Endothelial cell of umbilical vein (primary cell): ENCODE measurements at regions not wholly inside any gene's neighbourhood (a gene's known extent, or its start where the extent isn't known, plus 50 kb on each side); places are given as distances from the start of the nearest gene placed in this dataset.

Experiments used
- BruUV-seq: library from RNA; stranded (reverse); fragments of 400-500 nt; replicated peaks from 2 replicates; lab custom pipeline; 2021; lab: Mats Ljungman, UMichigan
- CTCF ChIA-PET: fragments of 300-600, 350-600 bp; sonication (Branson Sonifier 250); formaldehyde crosslinking; loops from one replicate; lab custom pipeline; 2021; ENCODE audit warnings: antibody characterized with exemption, inconsistent platforms; lab: Charles Lee
- POLR2A ChIA-PET: fragments of 300-600, 350-600 bp; sonication (Branson Sonifier 250); formaldehyde crosslinking; loops from one replicate; lab custom pipeline; 2021; ENCODE audit warnings: antibody characterized with exemption, inconsistent platforms; lab: Charles Lee
- DNase-seq: peaks from one replicate; pipeline ENCODE4 v3.0.0-alpha.2; 2011; ENCODE audit warnings: low read depth, low spot score
- FAIRE-seq: peaks from 2 replicates; lab custom pipeline; 2011; peaks lifted over from hg19 to GRCh38; lab: Jason Lieb, UNC
- H2AFZ ChIP-seq: 2 replicates; pipeline ENCODE4 v1.6.0; 2012; ENCODE audit warnings: low read depth, low read length, control low read depth, inconsistent platforms
- H3K27ac ChIP-seq: 2 replicates; pipeline ENCODE4 v1.5.1; 2011; ENCODE audit warnings: low read depth, mild to moderate bottlenecking, control low read depth, low read length, moderate library complexity; ENCODE audit not compliant: insufficient read depth
- H3K27me3 ChIP-seq, 2 experiments: 2 replicates each; pipeline versions ENCODE4 v1.6.0 to v1.6.1; 2011; ENCODE audit warnings: low read length in 2 of 2, mixed read lengths in 1 of 2; ENCODE audit not compliant: control insufficient read depth in 2 of 2, insufficient read depth in 2 of 2
- H3K36me3 ChIP-seq, 2 experiments: 2 replicates in 1 of 2; 3 replicates in 1 of 2; pipeline ENCODE4 v1.5.1; 2011; ENCODE audit warnings: low read length in 2 of 2, mild to moderate bottlenecking in 1 of 2, moderate library complexity in 1 of 2; ENCODE audit not compliant: control insufficient read depth in 2 of 2, insufficient read depth in 2 of 2; ENCODE audit errors: extremely low read depth in 1 of 2
- H3K4me1 ChIP-seq: 3 replicates; pipeline ENCODE4 v1.5.1; 2011; ENCODE audit warnings: mild to moderate bottlenecking, low read length; ENCODE audit not compliant: control insufficient read depth, insufficient read depth; ENCODE audit errors: extremely low read depth
- H3K4me2 ChIP-seq: 2 replicates; pipeline ENCODE4 v1.6.1; 2011; ENCODE audit warnings: low read length, control low read depth, mixed read lengths; ENCODE audit not compliant: insufficient read depth
- H3K4me3 ChIP-seq, 3 experiments: fragments of 200-600 bp in 1 of 3; sonication (generic), shearing (Covaris generic) in 1 of 3; replicated peaks in 1 of 3; 2 replicates each; pipeline ENCODE4 v1.5.1; 2011 to 2016; ENCODE audit warnings: control low read depth in 3 of 3, low read length in 3 of 3, mild to moderate bottlenecking in 2 of 3, inconsistent platforms in 1 of 3, low read depth in 1 of 3, moderate library complexity in 1 of 3; ENCODE audit not compliant: insufficient read depth in 1 of 3
- H3K79me2 ChIP-seq: 2 replicates; pipeline ENCODE4 v1.6.0; 2012; ENCODE audit warnings: low read length, inconsistent platforms; ENCODE audit not compliant: control insufficient read depth, insufficient read depth
- H3K9ac ChIP-seq: replicated peaks from 2 replicates; pipeline ENCODE3; 2011; ENCODE audit warnings: low read length, control low read depth; ENCODE audit not compliant: insufficient read depth; ENCODE audit errors: extremely low read depth
- H3K9me1 ChIP-seq: replicated peaks from 3 replicates; pipeline ENCODE4 v1.6.0; 2011; ENCODE audit warnings: mild to moderate bottlenecking, low read length; ENCODE audit not compliant: control insufficient read depth, insufficient read depth; ENCODE audit errors: extremely low read depth
- H3K9me3 ChIP-seq: replicated peaks from 2 replicates; pipeline ENCODE4 v1.5.1; 2012; ENCODE audit warnings: low read length, inconsistent platforms; ENCODE audit not compliant: control insufficient read depth, insufficient read depth
- H4K20me1 ChIP-seq: replicated peaks from 2 replicates; pipeline ENCODE3; 2011; ENCODE audit warnings: mild to moderate bottlenecking, low read length; ENCODE audit not compliant: control insufficient read depth, insufficient read depth; ENCODE audit errors: extremely low read depth
- CTCF ChIP-seq, 2 donors: IDR thresholded peaks; 1 replicate in 1 of 2; 2 replicates in 1 of 2; pipeline ENCODE4 v1.5.1; 2011; ENCODE audit warnings: low read length in 2 of 2, mild to moderate bottlenecking in 2 of 2, moderate library complexity in 2 of 2, control low read depth in 1 of 2, inconsistent platforms in 1 of 2, low read depth in 1 of 2; ENCODE audit not compliant: insufficient read depth in 1 of 2; ENCODE audit errors: extremely low read depth in 1 of 2
- EZH2 ChIP-seq: IDR thresholded peaks from 2 replicates; pipeline ENCODE4 v1.6.1; 2012; ENCODE audit warnings: borderline replicate concordance, low read depth, mild to moderate bottlenecking, moderate library complexity, low read length, inconsistent platforms; ENCODE audit not compliant: severe bottlenecking
- FOS ChIP-seq: IDR thresholded peaks from 2 replicates; pipeline ENCODE4 v1.6.1; 2011; ENCODE audit warnings: mild to moderate bottlenecking, low read length, moderate library complexity, borderline replicate concordance; ENCODE audit not compliant: insufficient read depth
- GATA2 ChIP-seq: IDR thresholded peaks from 2 replicates; pipeline ENCODE4 v1.7.0; 2011; ENCODE audit warnings: low read depth, mild to moderate bottlenecking, moderate library complexity, mixed read lengths, low read length; ENCODE audit not compliant: insufficient read length, insufficient read depth
- JUN ChIP-seq: IDR thresholded peaks from 2 replicates; pipeline ENCODE4 v1.6.1; 2011; ENCODE audit warnings: borderline replicate concordance, low read depth; ENCODE audit not compliant: insufficient read length, insufficient read depth
- MAX ChIP-seq: IDR thresholded peaks from 2 replicates; pipeline ENCODE4 v1.6.1; 2011; ENCODE audit not compliant: insufficient read depth, insufficient read length
- MYC ChIP-seq: IDR thresholded peaks from one replicate; pipeline ENCODE4 v1.6.1; 2011; ENCODE audit warnings: mild to moderate bottlenecking, low read depth, low read length
- POLR2A ChIP-seq: IDR thresholded peaks from 2 replicates; pipeline ENCODE4 v1.6.1; 2012; ENCODE audit warnings: low read depth, mild to moderate bottlenecking, control low read depth, low read length
- POLR2AphosphoS5 ChIP-seq: IDR thresholded peaks from 2 replicates; pipeline ENCODE4 v1.6.1; 2012; ENCODE audit warnings: low read depth, mild to moderate bottlenecking, control low read depth, low read length, moderate library complexity; ENCODE audit not compliant: insufficient read depth
- dilution Hi-C: fragments of 300-500 bp; cut with MboI; formaldehyde crosslinking; loops from one replicate; pipeline ENCODE4 v1.15.0; 2019; ENCODE audit warnings: low sequenced_read_pairs; ENCODE audit not compliant: extremely low pct_ligation_motif_present
- intact Hi-C: fragments of 100-400 bp; cut with micrococcal nuclease; formaldehyde crosslinking; loops from one replicate; pipeline ENCODE4 v1.10.0; 2022

- Histone ChIP-seq H3K36me3 (no peaks in the 10 kb centered on the region), H3K9me3 (peaks cover 10% of the 10 kb centered on the region), H4K20me1 (no peaks in the 10 kb centered on the region), H3K9ac (no peak overlapping the region), H3K4me3 (no peak overlapping the region), H3K4me1 (no peaks in the 10 kb centered on the region), H3K79me2 (no peaks in the 10 kb centered on the region), H3K27ac (no peak overlapping the region), H3K4me2 (no peak overlapping the region), H2AFZ (no peak overlapping the region), H3K9me1 (no peaks in the 10 kb centered on the region), H3K27me3 (no peaks in the 10 kb centered on the region)
- ChIA-PET CTCF (no interaction called here), POLR2A (no interaction called here)
- BruUV-seq: no TSS peak
- dilution Hi-C loops (no loop called here), intact Hi-C loops (no loop called here)
- DNase-seq (no peak), FAIRE-seq (no peak)
- no peak for TF ChIP-seq MYC
- TF ChIP-seq POLR2AphosphoS5: no peak
- TF ChIP-seq CTCF (IDR thresholded peaks at IDR 0.05; ENCODE audit: extremely low read depth in 1 of 2, insufficient read depth in 1 of 2, low read depth in 1 of 2, low read length in 2 of 2): no peak
- TF ChIP-seq POLR2A: no peak
- TF ChIP-seq JUN: no peak
- TF ChIP-seq MAX: no peak
- TF ChIP-seq FOS: no peak
- no peak for TF ChIP-seq EZH2
- no peak for TF ChIP-seq GATA2
Measured at GRCh38 chr13:111915104-111915551, 151.8 kb upstream of the SOX1 start.
